ENCODE measurements at regions not wholly inside any gene's neighbourhood (a gene's known extent, or its start where the extent isn't known, plus 50 kb on each side); places are given as distances from the start of the nearest gene placed in this dataset.

- no peak for DNase-seq
Observed at GRCh38 chr2:16716024-16716423, 50.4 kb upstream of the CYRIA start.

Measured in NCI-H526 (cell line).